ENCODE measurements at regions not wholly inside any gene's neighbourhood (a gene's known extent, or its start where the extent isn't known, plus 50 kb on each side); places are given as distances from the start of the nearest gene placed in this dataset.

GRCh38 chr10:45160271-45160670, 155.1 kb downstream of the OR13A1 start:
- TF ChIP-seq EZH2 (IDR thresholded peaks at IDR 0.05; ENCODE audit: borderline replicate concordance, low read depth, low read length, severe bottlenecking) (no peak), CTCF (IDR thresholded peaks at IDR 0.05; ENCODE audit: borderline replicate concordance, extremely low read depth, low read length, poor library complexity, severe bottlenecking) (no peak)
